Sigmoid colon (tissue), 6 donors: ENCODE measurements at regions not wholly inside any gene's neighbourhood (a gene's known extent, or its start where the extent isn't known, plus 50 kb on each side); places are given as distances from the start of the nearest gene placed in this dataset.

Experiments used
- DNase-seq: peaks from one replicate; pipeline ENCODE4 v3.0.0-alpha.2; 2019
- H3K27ac ChIP-seq, 4 donors: fragments of 200-600 bp; sonication (generic); one replicate each; pipeline ENCODE4 v1.5.1; 2016 to 2019; ENCODE audit warnings: mild to moderate bottlenecking in 1 of 4
- H3K27me3 ChIP-seq, 3 donors: fragments of 200-600 bp; sonication (generic); one replicate each; pipeline ENCODE4 v1.5.1; 2019; ENCODE audit warnings: mild to moderate bottlenecking in 1 of 3
- H3K36me3 ChIP-seq, 4 donors: fragments of 200-600 bp; sonication (generic); one replicate each; pipeline ENCODE4 v1.5.1; 2016 to 2019
- H3K4me1 ChIP-seq, 4 donors: fragments of 200-600 bp; sonication (generic); one replicate each; pipeline ENCODE4 v1.5.1; 2017 to 2019
- H3K4me3 ChIP-seq, 4 donors: fragments of 200-600 bp; sonication (generic); one replicate each; pipeline ENCODE4 v1.5.1; 2017 to 2019; ENCODE audit warnings: mild to moderate bottlenecking in 2 of 4, moderate library complexity in 1 of 4
- H3K9me3 ChIP-seq, 4 donors: fragments of 200-600 bp in 3 of 4; sonication (generic) in 3 of 4; one replicate each; pipeline versions ENCODE4 v1.5.1 to v1.6.1; 2013 to 2019
- CTCF ChIP-seq, 4 experiments: fragments of 450-650 bp in 3 of 4; fragments of 200-600 bp in 1 of 4; IDR thresholded peaks; one replicate each; pipeline ENCODE4 v1.5.1; 2016 to 2019; ENCODE audit warnings: antibody characterized with exemption in 4 of 4, mild to moderate bottlenecking in 3 of 4, moderate library complexity in 2 of 4
- EP300 ChIP-seq, 4 donors: sonication (generic); formaldehyde crosslinking; IDR thresholded peaks; one replicate each; pipeline ENCODE4 v1.6.1; 2017; ENCODE audit warnings: antibody characterized with exemption in 4 of 4
- POLR2A ChIP-seq, 2 donors: fragments of 450-650 bp; IDR thresholded peaks; one replicate each; pipeline ENCODE4 v1.6.1; 2016; ENCODE audit warnings: antibody characterized with exemption in 2 of 2, mild to moderate bottlenecking in 2 of 2, moderate library complexity in 2 of 2
- POLR2AphosphoS5 ChIP-seq, 4 donors: sonication (generic); formaldehyde crosslinking; IDR thresholded peaks; one replicate each; pipeline ENCODE4 v1.6.1; 2017; ENCODE audit warnings: antibody characterized with exemption in 4 of 4
- WGBS, 2 donors: extraction: QIAGEN DNeasy Blood & Tissue Kit; methylation state at CpG; one replicate each; pipeline ENCODE4 v1.1.7; 2013; 5-methylcytosine and 5-hydroxymethylcytosine counted together
- intact Hi-C: fragments of 100-400 bp; cut with DNase I; formaldehyde crosslinking; loops from one replicate; pipeline ENCODE4 v1.15.1; 2023
- donor health status: healthy with polysubstance abuse.
- donor health status: healthy.

- Histone ChIP-seq H3K27ac (no peak overlapping the region), H3K4me3 (no peak overlapping the region), H3K4me1 (no peaks in the 10 kb centered on the region), H3K9me3 (no peaks in the 10 kb centered on the region), H3K36me3 (no peaks in the 10 kb centered on the region), H3K27me3 (no peaks in the 10 kb centered on the region)
- 75 to 84% methylated on average over 11 of the region's 11 CpGs for WGBS, 2 donors
- no peak for DNase-seq
- TF ChIP-seq POLR2AphosphoS5 (IDR thresholded peaks at IDR 0.05) (no peak), CTCF (IDR thresholded peaks at IDR 0.05) (no peak), POLR2A (IDR thresholded peaks at IDR 0.05) (no peak), EP300 (IDR thresholded peaks at IDR 0.05) (no peak)
- intact Hi-C loops = no loop called here
Observed at GRCh38 chr18:10182009-10182624, 268.3 kb downstream of the VAPA start.

GRCh38 chr18:10184776-10185175, 269.7 kb upstream of the APCDD1 start:
- H3K27ac ChIP-seq = no peak overlapping the region
- H3K36me3 ChIP-seq = no peaks in the 10 kb centered on the region
- WGBS, 2 donors = 77 to 87% methylated on average over 3 of the region's 3 CpGs
- H3K4me1 ChIP-seq = no peaks in the 10 kb centered on the region
- no peak for DNase-seq
- no peaks in the 10 kb centered on the region for H3K9me3 ChIP-seq
- intact Hi-C loops = no loop called here
- TF ChIP-seq CTCF (IDR thresholded peaks at IDR 0.05) (no peak), POLR2A (IDR thresholded peaks at IDR 0.05) (no peak), POLR2AphosphoS5 (IDR thresholded peaks at IDR 0.05) (no peak), EP300 (IDR thresholded peaks at IDR 0.05) (no peak)
- no peak overlapping the region for H3K4me3 ChIP-seq
- no peaks in the 10 kb centered on the region for H3K27me3 ChIP-seq

GRCh38 chr18:10188971-10189810, 265.2 kb upstream of the APCDD1 start:
- intact Hi-C loops = no loop called here
- WGBS, 2 donors = 80 to 90% methylated on average over 10 of the region's 10 CpGs
- no peaks in the 10 kb centered on the region for H3K36me3 ChIP-seq
- no peak for DNase-seq
- TF ChIP-seq POLR2AphosphoS5 (IDR thresholded peaks at IDR 0.05) (no peak), CTCF (IDR thresholded peaks at IDR 0.05) (no peak), EP300 (IDR thresholded peaks at IDR 0.05) (no peak), POLR2A (IDR thresholded peaks at IDR 0.05) (no peak)
- no peaks in the 10 kb centered on the region for H3K4me1 ChIP-seq
- H3K4me3 ChIP-seq = no peak overlapping the region
- H3K27me3 ChIP-seq = no peaks in the 10 kb centered on the region
- H3K9me3 ChIP-seq = no peaks in the 10 kb centered on the region
- H3K27ac ChIP-seq = no peak overlapping the region

- Histone ChIP-seq H3K4me1 (no peaks in the 10 kb centered on the region), H3K9me3 (no peaks in the 10 kb centered on the region), H3K36me3 (no peaks in the 10 kb centered on the region), H3K4me3 (no peak overlapping the region), H3K27me3 (no peaks in the 10 kb centered on the region), H3K27ac (no peak overlapping the region)
- no peak for TF ChIP-seq POLR2A (IDR thresholded peaks at IDR 0.05)
- no peak for TF ChIP-seq CTCF (IDR thresholded peaks at IDR 0.05)
- no peak for TF ChIP-seq EP300 (IDR thresholded peaks at IDR 0.05)
- no peak for TF ChIP-seq POLR2AphosphoS5 (IDR thresholded peaks at IDR 0.05)
- DNase-seq = no peak
- intact Hi-C loops = no loop called here
- 90 to 93% methylated on average over 4 of the region's 4 CpGs for WGBS, 2 donors
Observed at GRCh38 chr18:10190564-10190963, 263.9 kb upstream of the APCDD1 start.
